K562 (cell line): ENCODE measurements at regions not wholly inside any gene's neighbourhood (a gene's known extent, or its start where the extent isn't known, plus 50 kb on each side); places are given as distances from the start of the nearest gene placed in this dataset.

ENCODE experiments used
- ATAC-seq: fragments of 200-7000 bp; cut with Tn5 transposase; 3 replicates; pipeline ENCODE4 v1.9.1; 2020; ENCODE audit warnings: moderate library complexity
- BruUV-seq: library from RNA; stranded (reverse); fragments of 400-500 nt; replicated peaks from 2 replicates; lab custom pipeline; 2021; lab: Mats Ljungman, UMichigan
- CTCF ChIA-PET: fragments of 300-600 bp; formaldehyde crosslinking; extraction: SDS; loops from one replicate; lab custom pipeline; 2021; ENCODE audit warnings: low intra/inter-chr PET ratio; lab: Yijun Ruan, JAX
- POLR2A ChIA-PET: fragments of 300-600, 350-650 bp; sonication (Branson Sonifier 250); formaldehyde crosslinking; extraction: SDS; loops from one replicate; lab custom pipeline; 2021; ENCODE audit warnings: antibody characterized with exemption, inconsistent platforms; lab: Yijun Ruan, JAX
- DNase-seq, 4 experiments: peaks; one replicate each; pipeline versions ENCODE4 v3.0.0 to v3.0.0-alpha.2; 2011 to 2018; ENCODE audit warnings: low spot score in 3 of 4, mixed read lengths in 3 of 4; ENCODE audit errors: extremely low read depth in 1 of 4
- FAIRE-seq: peaks from 2 replicates; lab custom pipeline; 2011; peaks lifted over from hg19 to GRCh38; lab: Jason Lieb, UNC
- H2AFZ ChIP-seq: 2 replicates; pipeline ENCODE4 v1.6.0; 2011; ENCODE audit warnings: low read depth, low read length, control low read depth, inconsistent platforms
- H3K27ac ChIP-seq: fragments of 200-600 bp; 3 replicates; pipeline ENCODE4 v1.8.0; 2011; ENCODE audit warnings: low read depth, mild to moderate bottlenecking, control low read depth, inconsistent platforms, low read length, moderate library complexity, mixed read lengths; ENCODE audit errors: extremely low read depth
- H3K27me3 ChIP-seq, 2 experiments: fragments of 300-600 bp in 1 of 2; 2 replicates in 1 of 2; 3 replicates in 1 of 2; pipeline versions ENCODE4 v1.6.0 to v1.8.0; 2011; ENCODE audit warnings: inconsistent platforms in 2 of 2, low read length in 2 of 2, mild to moderate bottlenecking in 1 of 2, mixed read lengths in 1 of 2, moderate library complexity in 1 of 2; ENCODE audit not compliant: control insufficient read depth in 2 of 2, insufficient read depth in 2 of 2
- H3K36me3 ChIP-seq: fragments of 300-600 bp; 3 replicates; pipeline ENCODE4 v1.8.0; 2011; ENCODE audit warnings: mild to moderate bottlenecking, low read length, inconsistent platforms; ENCODE audit not compliant: control insufficient read depth, insufficient read depth
- H3K4me1 ChIP-seq, 2 experiments: fragments of 200-600 bp in 1 of 2; replicated peaks in 1 of 2; 2 replicates in 1 of 2; 3 replicates in 1 of 2; pipeline versions ENCODE4 v1.5.1 to v1.8.0; 2011; ENCODE audit warnings: inconsistent platforms in 2 of 2, low read length in 2 of 2, mild to moderate bottlenecking in 1 of 2, mixed read lengths in 1 of 2, moderate library complexity in 1 of 2; ENCODE audit not compliant: control insufficient read depth in 2 of 2, insufficient read depth in 2 of 2
- H3K4me2 ChIP-seq: 2 replicates; pipeline ENCODE4 v1.6.1; 2011; ENCODE audit warnings: low read length, control low read depth, inconsistent platforms, mixed read lengths; ENCODE audit not compliant: insufficient read depth
- H3K4me3 ChIP-seq: fragments of 200-600 bp; sonication (generic), shearing (Covaris generic); 2 replicates; pipeline ENCODE4 v1.5.1; 2016; ENCODE audit warnings: control low read depth, inconsistent platforms
- H3K79me2 ChIP-seq: fragments of 200-600 bp; 3 replicates; pipeline ENCODE4 v1.8.0; 2011; ENCODE audit warnings: low read length, inconsistent platforms; ENCODE audit not compliant: control insufficient read depth, insufficient read depth
- H3K9ac ChIP-seq, 2 experiments: 2 replicates each; pipeline versions ENCODE4 v1.6.0 to v1.6.1; 2011; ENCODE audit warnings: low read depth in 2 of 2, low read length in 2 of 2, control low read depth in 1 of 2, inconsistent platforms in 1 of 2, mild to moderate bottlenecking in 1 of 2, mixed read lengths in 1 of 2; ENCODE audit not compliant: insufficient read depth in 1 of 2
- H3K9me1 ChIP-seq: one replicate; pipeline ENCODE4 v1.6.0; 2011; ENCODE audit warnings: inconsistent platforms, mild to moderate bottlenecking, low read length, moderate library complexity; ENCODE audit not compliant: control insufficient read depth, insufficient read depth
- H3K9me3 ChIP-seq: replicated peaks from 2 replicates; pipeline ENCODE4 v1.5.1; 2011; ENCODE audit warnings: low read depth, low read length, inconsistent platforms; ENCODE audit not compliant: control insufficient read depth, insufficient read depth
- H4K20me1 ChIP-seq: replicated peaks from 2 replicates; pipeline ENCODE4 v1.6.1; 2011; ENCODE audit warnings: low read length, inconsistent platforms, mixed read lengths; ENCODE audit not compliant: control insufficient read depth, insufficient read depth
- NFIC ChIP-seq: fragments of 450-650 bp; IDR thresholded peaks from 2 replicates; pipeline ENCODE4 v1.6.1; 2017; ENCODE audit warnings: mild to moderate bottlenecking, inconsistent platforms
- SNIP1 ChIP-seq: fragments of 450-650 bp; IDR thresholded peaks from 2 replicates; pipeline ENCODE4 v1.7.1; 2017; ENCODE audit warnings: low read depth, mild to moderate bottlenecking
- ZBTB40 ChIP-seq, 2 experiments: fragments of 450-650 bp in 1 of 2; sonication (generic) in 1 of 2; formaldehyde crosslinking in 1 of 2; IDR thresholded peaks; 2 replicates each; pipeline versions ENCODE4 v1.7.1 to v1.9.0; 2016 to 2022; ENCODE audit warnings: inconsistent platforms in 1 of 2, mild to moderate bottlenecking in 1 of 2, missing genetic modification reagents in 1 of 2
- WGBS: fragments of 100-300 bp; shearing (Covaris generic); methylation state at CpG from one replicate; pipeline ENCODE4 v1.1.6; 2016; ENCODE audit warnings: low coverage, mixed read lengths; ENCODE audit not compliant: insufficient coverage; ENCODE audit errors: missing lambda C conversion rate; 5-methylcytosine and 5-hydroxymethylcytosine counted together
- in situ Hi-C: fragments of 300-500 bp; cut with MboI; formaldehyde crosslinking; loops from 4 replicates; pipeline ENCODE4 v1.15.0; 2018; ENCODE audit warnings: inconsistent platforms, mixed read lengths
- intact Hi-C: fragments of 100-400 bp; cut with micrococcal nuclease; formaldehyde crosslinking; loops from 2 replicates; pipeline ENCODE4 v1.14.2; 2022

GRCh38 chr5:108696951-108697715, 50.6 kb upstream of the FER start:
- DNase-seq (no peak), ATAC-seq (no peak), FAIRE-seq (no peak)
- peak; percentile 68 for TF ChIP-seq ZBTB40 (IDR thresholded peaks at IDR 0.05)
- TF ChIP-seq ZBTB40 (CRISPR knock-in tag; IDR thresholded peaks at IDR 0.05), result no peak
- TF ChIP-seq NFIC, result peak; percentile 17; the same call in 1 of the 2 replicates
- TF ChIP-seq SNIP1, result no peak
- H3K36me3 ChIP-seq, result no peaks in the 10 kb centered on the region
- no peaks in the 10 kb centered on the region for H3K79me2 ChIP-seq
- intact Hi-C loops, result no loop called here
- H3K4me2 ChIP-seq, result no peak overlapping the region
- ChIA-PET CTCF (no interaction called here), POLR2A (interaction anchor here (0.8 to 1.4 kb wide), 3 partner anchors 11 to 607 kb away, joined by 3 read pairs; no protein-coding TSS in a partner anchor)
- no peaks in the 10 kb centered on the region for H3K9me1 ChIP-seq
- H3K4me3 ChIP-seq, result no peak overlapping the region
- in situ Hi-C loops, result no loop called here
- no peaks in the 10 kb centered on the region for H3K9me3 ChIP-seq
- no TSS peak for BruUV-seq
- WGBS, result 5% methylated on average over 2 of the region's 2 CpGs
- H4K20me1 ChIP-seq, result no peaks in the 10 kb centered on the region
- H2AFZ ChIP-seq, result no peak overlapping the region
- no peaks in the 10 kb centered on the region for H3K4me1 ChIP-seq
- no peaks in the 10 kb centered on the region for H3K27me3 ChIP-seq
- H3K27ac ChIP-seq, result no peak overlapping the region
- H3K9ac ChIP-seq, result no peak overlapping the region
